HG03060 (cell line): ENCODE measurements at regions not wholly inside any gene's neighbourhood (a gene's known extent, or its start where the extent isn't known, plus 50 kb on each side); places are given as distances from the start of the nearest gene placed in this dataset.

ENCODE experiments used
- ATAC-seq: cut with Tn5 transposase; IDR thresholded peaks from one replicate; pipeline ENCODE4 v1.9.1; 2021; ENCODE audit warnings: low read depth, moderate number of reproducible peaks; ENCODE audit not compliant: unreplicated experiment

DNA sequence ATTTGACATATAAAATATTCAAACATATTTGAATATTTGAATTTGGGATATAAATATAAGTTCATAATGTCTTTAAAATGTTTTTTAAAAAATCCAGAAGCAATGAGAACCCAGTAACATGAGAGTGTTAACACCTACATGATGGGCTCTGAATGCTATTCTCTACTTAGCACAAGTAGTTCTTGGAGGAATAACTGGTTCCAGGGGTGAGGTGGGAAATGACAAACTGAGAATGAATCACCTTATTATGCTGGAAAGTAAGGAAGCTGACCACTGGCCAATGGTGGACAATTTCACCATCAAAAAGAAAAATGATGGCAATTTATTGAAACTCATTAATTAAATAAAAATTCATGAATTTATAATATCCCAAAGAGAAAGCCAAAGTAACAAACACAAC lies 79.6 kb upstream of the NABP1 start:
- no peak for ATAC-seq

DNA sequence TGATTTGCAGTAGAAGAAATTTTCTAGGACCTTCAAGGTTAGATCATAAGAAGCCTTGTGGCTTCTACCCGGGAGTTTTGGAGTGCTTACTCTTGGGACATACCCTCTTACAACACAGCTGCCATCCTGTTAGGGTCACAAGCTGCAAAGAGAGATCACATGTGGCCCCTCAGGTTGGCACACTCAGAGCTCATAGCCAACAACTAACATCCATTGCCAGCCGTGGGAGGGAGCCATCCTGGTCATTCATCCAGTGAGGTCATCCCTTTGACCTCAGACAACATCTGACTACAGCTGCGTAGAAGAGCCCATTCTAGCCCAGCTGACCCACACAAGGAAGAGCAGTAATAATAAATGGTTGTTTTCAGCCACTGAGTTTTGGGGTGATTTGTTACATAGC lies 76.9 kb upstream of the NABP1 start:
- no peak for ATAC-seq

DNA sequence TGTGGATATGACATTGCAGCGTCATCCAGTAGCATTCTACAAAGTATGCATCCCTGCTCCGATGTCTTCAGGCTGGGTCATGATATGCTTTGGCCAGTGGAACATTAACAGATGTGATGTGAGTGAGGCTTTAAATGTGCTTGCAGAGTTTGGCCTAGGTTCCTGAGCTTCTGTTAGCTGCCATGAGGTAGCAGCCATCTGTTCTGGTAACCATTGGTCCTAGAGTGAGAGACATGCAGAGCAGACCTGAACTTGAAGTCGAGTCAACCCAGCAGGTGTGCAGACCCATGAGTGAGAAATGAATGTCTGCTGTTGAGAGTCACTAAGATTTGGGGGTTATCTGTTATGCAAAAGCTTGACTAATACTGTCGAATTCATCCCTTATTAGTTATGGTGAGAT lies 73.8 kb upstream of the NABP1 start:
- no peak for ATAC-seq

DNA sequence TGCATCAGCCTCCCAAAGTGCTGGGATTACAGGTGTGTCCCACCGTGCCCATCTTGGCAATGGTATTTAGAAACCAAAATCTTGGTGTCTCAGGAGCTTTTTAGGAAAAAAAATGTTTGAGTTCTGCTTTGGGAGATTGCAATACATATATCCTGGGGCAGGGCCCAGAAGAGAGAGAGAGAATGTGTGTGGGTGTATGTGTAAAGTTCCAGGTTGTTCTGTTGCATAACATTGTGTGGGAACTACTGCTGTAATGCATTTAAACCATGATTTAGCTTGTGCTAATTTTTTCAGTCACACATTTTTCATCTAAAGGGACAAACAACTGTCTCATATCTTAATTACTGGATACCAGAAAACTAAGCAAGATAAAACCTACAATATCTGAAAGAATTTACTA lies 70.8 kb upstream of the NABP1 start:
- no peak for ATAC-seq

DNA sequence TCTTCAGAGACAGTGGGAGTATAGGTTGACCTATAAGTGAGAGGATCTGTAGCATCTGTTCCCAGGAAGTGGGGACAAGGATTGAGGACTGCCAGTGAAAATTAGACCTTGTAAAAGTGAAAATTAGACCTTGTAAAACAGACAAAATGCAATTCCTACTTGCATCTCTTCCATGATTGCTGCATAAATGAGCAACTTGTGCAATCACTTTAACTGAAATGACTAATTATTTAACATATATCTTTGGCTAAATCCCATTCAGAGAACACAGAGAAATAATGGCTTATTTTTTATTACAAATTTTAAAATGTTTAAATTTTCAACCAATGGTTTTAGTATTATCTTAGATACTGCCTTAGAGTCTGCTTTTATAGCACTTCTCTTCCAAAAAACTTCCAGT lies 67.2 kb upstream of the NABP1 start:
- ATAC-seq: no peak

DNA sequence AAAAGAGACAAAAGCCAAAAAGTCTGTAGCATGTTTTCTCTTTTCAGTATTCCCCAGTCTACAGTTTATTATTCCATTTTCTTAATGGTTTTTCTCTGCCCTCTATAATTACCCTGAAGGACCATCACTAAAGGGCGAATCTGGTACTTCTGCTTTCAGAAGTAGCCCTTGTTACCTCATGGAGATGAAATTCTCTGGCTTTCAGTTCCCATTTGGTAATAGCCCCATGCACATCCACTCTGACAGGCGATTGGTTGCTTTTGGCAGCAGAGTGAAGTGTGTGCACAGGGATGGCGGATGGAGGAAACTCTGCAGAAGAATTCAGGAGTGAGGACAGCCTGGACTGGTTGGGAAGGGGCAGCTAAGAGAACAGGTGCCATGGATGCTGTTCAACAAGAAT lies 66.3 kb upstream of the NABP1 start:
- peak; percentile 96 for ATAC-seq

DNA sequence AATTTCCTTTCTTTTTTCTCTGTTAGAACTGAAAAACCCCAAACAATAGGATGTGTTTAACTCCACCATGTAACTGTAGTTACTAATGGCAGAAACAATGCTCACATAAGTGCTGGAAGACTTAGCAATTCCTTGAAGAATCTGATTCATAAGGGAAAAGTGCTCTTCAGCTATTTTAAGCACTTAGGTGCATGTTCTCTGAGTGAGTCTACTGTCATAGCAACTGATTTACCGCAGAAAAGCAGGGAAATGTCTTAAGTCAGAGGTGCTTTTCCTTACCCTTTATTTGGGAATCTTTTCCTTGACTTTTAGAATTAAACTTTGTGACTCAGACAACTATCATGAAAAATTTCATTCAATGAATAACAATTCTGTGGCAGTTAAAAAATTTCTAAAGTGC lies 65.4 kb upstream of the NABP1 start:
- ATAC-seq: no peak

DNA sequence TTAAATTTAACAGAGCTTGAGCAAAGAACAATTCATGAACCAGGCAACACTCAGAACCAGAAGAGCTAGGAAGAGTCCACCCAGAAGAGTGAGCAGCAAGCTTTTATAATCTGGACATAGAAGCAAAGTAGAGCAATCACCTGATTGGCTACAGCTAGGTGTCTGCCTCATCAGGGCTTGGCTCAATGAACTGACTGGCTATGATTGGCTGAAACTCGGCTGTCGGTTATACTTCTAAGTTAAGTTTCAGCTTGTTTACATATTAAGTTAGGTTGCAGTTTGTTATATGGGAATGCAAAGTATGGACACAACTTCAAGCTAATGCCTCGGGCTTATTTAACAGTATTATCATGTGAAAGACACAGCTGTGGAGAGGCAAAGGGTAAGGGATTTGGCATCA lies 63.2 kb upstream of the NABP1 start:
- no peak for ATAC-seq

DNA sequence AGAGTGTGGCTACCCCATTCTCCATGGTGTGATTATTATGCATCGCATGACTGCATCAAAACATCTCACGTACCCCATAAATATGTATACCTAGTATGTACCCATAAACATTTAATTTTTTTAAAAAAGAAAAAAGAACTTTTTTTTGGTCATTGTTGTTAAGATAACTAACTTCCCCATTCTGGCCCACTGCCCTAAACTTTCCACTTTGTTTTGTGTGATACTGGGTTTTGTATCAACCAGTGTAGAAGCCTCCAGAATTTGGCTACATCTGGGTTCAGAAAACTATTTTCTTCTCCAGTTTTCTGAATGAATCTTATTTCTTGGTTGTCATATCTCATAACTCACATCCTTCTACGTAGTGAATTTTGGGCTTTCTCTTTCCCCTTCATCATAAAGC lies 62.3 kb upstream of the NABP1 start:
- no peak for ATAC-seq

DNA sequence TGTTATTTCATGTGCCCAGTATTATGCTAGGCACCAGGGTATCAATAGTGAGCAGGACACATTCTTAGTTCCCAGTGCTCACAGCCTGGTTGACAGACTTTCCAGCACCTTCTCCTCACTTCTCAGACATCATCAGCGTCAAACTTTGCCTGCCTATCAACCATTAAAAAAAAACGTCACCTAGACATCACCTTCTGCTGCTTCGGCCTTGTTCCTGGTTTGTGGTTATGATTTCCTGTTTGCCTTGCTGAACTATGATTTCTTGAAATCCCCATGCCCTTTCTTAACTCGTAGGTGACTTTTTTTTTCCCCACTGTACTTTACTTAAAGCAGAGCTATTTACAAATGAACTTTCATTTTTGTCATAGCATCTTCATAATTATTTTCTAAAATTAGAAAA lies 60.4 kb upstream of the NABP1 start:
- peak; percentile 86 for ATAC-seq

DNA sequence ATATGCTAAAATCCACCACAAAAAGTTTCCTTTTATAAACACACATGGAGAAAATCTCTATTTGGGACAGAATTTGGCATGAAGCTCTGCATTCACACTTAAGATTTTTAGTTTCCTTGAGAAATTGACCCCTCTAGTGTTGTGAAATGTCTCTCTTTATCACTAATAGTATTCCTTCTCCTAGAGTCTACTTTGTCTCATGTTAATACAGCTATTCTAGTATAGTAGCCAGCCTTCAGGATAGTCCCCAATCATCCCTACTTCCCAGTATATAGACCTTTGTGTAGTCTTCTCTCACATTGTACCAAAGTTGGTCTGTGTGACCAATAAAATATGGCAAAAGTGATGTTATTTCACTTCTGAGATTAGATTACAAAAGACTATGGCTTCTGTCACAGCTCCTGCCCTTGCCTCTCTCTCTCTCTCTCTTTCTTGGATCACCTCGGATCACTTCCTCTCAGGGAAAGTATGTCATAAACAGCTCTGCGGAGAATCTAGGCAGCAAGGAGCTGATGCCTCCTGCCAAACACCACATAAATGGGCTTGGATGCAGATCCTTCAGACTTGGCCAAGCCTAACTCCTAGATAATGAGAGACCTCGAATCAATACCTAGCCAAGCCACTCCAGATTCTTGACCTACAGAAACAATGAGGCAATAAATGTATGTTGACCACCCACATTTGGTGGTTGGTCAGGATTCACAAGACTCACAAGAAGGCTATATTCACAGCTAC lies 59.7 kb upstream of the NABP1 start:
- ATAC-seq: no peak

DNA sequence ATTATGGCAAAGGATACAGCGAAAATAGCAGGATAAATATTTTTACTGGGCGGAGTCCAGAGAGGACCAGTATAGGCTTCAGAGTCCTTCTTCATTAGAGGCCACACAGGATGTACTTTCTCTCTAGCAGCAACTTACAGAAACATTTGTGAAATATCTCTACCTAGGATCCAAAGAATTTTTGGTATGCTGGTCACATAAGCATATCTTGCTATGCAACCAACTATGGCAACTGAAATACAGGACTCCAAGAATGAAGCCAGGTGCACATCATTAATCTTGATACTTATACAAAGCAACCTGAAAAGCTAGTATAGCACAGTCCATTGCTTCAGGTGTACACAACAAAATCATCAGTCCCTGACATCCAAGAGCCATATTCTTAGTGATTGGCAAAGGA lies 59.1 kb upstream of the NABP1 start:
- no peak for ATAC-seq

DNA sequence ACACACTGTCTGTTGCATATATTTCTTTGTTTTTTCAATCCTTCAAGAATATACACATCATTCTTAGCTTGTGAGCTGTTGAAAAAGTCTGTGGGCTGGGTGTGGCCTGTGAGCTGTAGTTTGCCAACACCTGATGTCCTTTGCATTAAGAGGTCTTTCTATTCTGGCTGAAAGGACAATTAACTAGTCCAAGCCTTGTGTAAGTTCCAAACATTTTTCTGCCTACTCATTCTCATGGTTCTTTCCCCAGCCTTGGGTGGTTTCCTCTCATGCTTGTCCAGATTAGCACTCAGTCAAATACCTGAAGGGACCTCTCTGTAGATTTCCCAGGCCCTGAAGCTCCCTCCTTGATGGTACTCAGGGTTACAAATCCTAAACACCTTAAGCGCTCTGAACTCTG lies 57.8 kb upstream of the NABP1 start:
- no peak for ATAC-seq

DNA sequence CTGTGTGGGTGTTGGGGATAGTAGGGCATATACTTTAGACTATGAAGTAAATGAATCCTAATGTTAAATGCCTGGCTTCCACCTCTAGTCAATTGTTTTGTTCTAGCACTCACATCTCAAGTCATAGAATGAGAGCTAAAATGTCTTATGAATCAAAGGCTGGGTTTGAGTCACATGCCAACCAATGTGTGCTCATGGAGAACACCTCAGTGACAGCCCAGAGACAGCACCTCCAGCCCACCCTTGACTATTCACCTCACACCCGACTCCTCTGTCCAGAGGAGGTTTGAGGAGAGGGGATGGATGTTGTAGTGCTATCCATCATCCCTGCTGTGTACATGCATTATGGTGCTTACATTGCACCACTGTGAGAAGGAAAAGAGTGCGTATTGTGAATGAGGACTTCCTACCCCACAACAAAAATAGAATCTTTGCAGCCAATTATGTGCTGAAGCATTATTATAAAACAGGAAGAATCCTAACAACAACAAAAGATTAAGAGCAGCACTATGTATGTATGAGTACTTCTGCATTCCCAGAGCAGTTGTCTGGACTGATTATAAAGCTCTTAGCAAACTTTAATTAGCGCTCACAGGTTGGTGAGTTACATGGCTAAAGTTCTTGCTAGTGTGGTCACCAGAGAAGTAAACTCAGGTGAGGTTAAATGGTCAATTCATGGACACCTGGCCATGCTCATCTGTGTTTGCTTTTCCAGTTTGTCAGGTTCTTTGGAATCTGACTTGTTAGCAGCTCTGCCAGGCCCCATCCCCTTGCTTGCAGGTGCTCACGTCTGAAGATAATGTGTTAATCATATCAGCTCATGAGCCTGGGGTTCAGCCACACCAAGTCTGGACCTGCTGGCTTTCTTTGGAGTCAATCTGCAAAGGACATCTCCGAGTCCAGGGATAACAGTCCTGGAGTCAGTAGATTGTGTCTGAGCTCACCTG lies 55.3 kb upstream of the NABP1 start:
- no peak for ATAC-seq

DNA sequence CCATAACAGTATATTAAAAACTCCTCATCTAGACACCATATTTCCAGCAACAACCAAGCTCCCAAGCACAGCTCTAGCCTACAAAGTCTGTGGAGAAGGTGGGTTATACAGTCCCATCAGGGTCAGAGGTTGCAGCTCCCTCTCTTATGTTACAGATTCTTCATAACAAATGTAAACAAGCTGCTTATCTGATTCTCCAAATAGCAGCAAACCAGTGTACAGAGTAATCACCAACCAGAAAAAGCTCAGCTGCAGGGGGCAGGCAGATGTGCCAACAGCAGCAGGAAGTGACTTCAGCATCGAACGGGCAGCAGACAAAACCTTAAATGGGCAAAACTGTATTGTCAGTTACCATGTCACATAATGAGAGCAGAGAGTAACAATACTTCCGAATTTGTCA lies 52.9 kb upstream of the NABP1 start:
- peak; percentile 75 for ATAC-seq

DNA sequence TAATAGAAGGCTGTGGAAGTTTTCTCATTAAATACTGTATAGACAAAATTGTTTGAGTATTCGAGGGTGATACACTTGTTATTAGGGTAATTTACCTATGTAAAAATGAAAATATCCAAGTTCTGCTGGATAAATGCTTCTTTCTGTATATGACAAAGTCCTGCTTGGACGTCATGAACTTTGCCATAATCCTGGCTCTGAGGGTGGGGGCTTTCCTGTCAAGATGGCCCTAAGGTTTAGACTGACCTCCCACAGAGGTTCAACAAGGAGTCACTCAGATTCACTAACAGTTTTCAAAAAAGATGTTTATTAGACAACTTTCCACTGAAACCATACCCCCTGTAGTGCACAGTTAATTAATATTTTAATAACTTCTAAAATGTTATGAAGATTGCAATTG lies 52.5 kb upstream of the NABP1 start:
- ATAC-seq: no peak

DNA sequence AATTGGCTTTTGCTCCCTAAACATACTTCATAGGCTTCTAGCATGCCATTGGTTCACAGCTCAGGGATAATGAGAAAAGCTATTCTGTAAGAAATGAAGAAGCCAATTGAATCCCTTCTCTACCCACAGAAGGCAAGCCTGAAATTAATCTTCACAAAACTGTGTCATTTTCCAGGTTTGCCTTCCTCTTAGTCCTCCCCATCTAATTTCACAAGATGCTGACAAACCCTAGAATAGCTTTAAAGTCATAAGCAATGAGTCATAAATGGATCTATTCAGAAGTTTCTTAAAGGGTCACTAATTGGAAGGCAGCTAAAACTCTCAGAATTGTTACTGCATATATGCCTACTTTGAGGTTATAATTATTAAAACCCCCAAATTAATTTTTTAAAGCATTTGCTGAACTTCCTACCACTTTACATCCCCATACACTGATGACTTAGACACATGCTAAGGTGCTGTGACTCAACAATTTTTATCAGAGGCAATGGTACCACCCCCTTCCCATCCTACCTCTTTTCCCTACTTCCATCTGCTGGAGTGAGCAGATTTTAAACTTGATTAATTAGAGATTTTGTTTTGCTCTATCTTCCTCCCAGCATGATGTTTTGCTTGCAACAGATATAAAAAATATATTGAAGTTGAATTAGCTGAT lies 51.3 kb upstream of the NABP1 start:
- no peak for ATAC-seq

DNA sequence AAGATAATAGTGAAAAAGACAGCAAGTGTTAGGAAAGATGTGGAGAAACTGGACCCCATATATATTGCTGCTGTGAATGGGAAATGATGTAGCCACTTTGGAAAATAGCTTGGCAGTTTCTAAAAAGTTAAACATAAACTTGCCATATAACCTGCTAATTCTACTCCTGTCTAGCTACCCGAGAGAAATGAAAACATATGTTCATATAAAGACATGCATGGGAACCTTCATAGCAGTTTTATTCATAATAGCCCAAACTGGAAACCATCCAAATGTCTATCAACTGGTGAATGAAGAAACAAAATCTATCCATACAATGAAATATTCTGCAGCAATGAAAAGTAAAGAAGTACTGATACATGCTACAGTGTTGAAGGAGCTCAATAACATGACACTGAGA lies 50.4 kb upstream of the NABP1 start:
- ATAC-seq: no peak
